Dermis blood vessel endothelial cell (primary cell): ENCODE measurements at regions not wholly inside any gene's neighbourhood (a gene's known extent, or its start where the extent isn't known, plus 50 kb on each side); places are given as distances from the start of the nearest gene placed in this dataset.
"Not testable (repeated sequence)": the region's sequence is repeated elsewhere in the genome, so short reads cannot be mapped to it uniquely, and the experiment has no call there.

ENCODE experiments used
- DNase-seq: peaks from one replicate; pipeline ENCODE4 v3.0.0; 2010

GRCh38 chr7:15853832-15854470 is 167.5 kb upstream of the MEOX2 start:
- peak; percentile 64 for DNase-seq

- DNase-seq: no peak
Observed at GRCh38 chr7:15851201-15851600, 164.7 kb upstream of the MEOX2 start.

GRCh38 chr7:15848901-15849300 is 162.4 kb upstream of the MEOX2 start:
- no peak for DNase-seq

- DNase-seq: no peak
Observed at GRCh38 chr7:15848362-15848761, 161.9 kb upstream of the MEOX2 start.

- peak; percentile 26 for DNase-seq
Observed at GRCh38 chr7:15845868-15846267, 159.4 kb upstream of the MEOX2 start.

- DNase-seq: no peak
Observed at GRCh38 chr7:15845461-15845860, 159.0 kb upstream of the MEOX2 start.

DNA sequence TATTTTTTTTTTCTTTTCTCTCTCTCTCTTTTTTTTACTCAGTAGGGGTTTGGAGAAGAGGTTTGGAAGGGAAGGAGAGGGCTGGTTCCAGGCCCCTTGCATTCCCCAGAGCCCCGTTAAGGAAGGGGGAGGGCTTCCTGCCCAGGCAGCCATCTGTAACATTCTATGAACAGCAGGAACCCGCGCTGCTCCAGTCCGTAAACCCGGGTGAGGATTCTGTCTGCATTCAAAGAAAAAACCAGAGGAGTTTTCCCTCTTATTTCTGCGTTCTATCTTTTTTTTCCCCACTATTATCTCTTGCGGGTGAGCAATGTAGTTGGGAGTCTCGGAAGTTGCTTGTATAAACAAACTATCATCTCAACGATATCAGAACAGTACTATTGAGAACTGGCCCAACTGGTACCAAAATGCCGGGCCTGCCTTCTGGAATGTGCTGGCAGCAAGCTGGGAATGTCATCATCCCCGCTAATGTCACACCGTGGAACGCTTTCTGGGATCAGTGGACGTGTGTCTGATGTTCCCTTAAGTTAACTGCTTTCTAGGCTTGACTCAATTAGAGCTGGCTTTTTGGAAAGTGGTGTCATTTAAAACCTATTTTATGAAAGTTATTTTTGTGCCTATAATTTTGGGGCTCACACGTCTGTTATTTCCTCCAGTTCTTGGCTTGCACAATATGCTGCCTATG is 153.1 kb upstream of the MEOX2 start:
- DNase-seq: peak; percentile 85

- no peak for DNase-seq
Observed at GRCh38 chr7:15838265-15838664, 151.8 kb upstream of the MEOX2 start.

DNA sequence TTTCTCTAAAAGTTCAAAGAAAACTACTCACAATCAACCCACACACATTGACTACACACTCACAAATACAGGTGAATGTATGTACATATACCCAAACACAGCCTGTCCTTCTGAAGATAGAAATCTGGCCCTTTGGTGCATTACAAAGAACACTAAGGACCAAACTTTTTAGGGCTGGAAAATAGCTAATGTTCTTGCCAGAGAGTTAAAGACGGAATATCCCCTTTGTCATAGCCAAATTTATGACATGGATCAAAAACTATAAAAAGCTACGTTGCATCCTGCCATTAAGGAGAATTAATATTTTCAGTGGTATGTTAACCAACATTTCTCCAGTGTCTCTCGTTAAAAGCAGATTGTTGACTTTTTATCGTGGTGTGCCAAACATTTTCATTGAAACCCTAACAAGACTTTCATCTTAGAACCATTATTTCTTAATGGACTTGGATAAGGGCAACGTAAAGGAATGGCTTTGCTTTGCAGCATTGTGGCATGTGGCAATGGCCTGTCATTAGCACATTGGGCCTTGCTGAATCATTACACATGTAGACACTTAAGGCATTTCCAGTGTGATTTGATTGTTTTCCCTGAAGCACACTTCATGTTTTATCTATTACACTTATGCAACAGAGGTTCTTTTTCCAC is 150.9 kb upstream of the MEOX2 start:
- DNase-seq: no peak

GRCh38 chr7:15836651-15837050 is 150.2 kb upstream of the MEOX2 start:
- no peak for DNase-seq

- no peak for DNase-seq
Observed at GRCh38 chr7:15836041-15836440, 149.6 kb upstream of the MEOX2 start.

GRCh38 chr7:15834446-15834845 is 148.0 kb upstream of the MEOX2 start:
- DNase-seq: no peak

- DNase-seq: peak; percentile 51
Observed at GRCh38 chr7:15832996-15833395, 146.5 kb upstream of the MEOX2 start.

GRCh38 chr7:15831606-15832005 is 145.1 kb upstream of the MEOX2 start:
- DNase-seq: no peak

DNA sequence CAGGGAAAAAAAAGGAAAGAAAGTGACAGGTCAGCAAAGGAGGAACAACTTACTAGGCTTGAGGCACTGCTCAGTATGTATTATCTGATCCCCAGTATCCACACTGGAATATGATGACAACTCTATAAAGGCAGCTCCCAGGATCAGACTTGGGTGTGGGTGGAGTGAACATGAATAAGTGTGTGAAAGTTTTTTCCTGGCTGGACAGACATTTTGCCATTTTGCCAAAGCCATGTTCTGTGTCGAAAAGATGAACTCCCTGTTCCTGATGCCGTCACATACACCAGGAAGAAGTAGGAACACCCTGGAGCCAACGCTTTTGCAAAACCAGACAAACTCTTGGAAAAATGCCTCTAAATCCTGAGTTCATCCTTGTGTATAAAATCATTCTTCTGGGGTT is 143.2 kb upstream of the MEOX2 start:
- no peak for DNase-seq

DNA sequence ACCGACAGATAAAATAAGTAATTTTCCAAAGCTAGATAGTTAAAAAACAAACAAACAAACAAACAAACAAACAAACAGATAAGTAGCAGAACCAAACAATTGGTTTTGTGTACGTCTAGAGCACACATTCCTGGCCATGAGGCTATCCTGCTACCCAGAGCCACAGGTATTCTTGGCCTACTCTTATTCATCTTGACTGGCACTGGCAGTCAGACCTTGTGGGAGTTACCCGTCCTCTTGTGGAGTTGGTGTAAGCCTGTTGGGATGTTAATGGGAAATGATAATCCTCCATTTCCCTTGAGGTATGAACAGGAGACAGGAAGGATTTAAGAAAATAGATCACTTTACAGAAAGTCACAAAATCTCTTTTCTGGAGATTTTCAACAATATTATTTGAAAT is 142.4 kb upstream of the MEOX2 start:
- DNase-seq: no peak

- DNase-seq: no peak
Observed at GRCh38 chr7:15821484-15822427, 135.3 kb upstream of the MEOX2 start.

DNA sequence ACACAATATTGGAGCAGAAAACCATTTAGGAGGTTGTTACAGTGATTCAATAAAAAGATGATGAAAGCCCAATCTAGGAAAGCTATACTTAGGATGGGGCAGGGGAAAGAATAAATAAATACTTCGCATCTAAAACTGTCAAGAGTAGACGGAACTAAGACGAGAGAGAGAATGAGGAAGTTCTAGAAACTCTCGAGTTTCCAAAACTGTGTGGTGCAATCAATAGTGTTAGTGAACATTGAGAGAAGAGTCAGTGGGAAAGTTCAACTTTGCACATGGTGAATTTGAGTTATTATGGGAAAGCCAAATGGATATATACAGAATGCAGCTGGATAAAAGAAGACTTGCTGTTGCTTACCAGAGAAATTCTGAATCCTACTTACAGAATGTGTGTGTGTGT is 133.8 kb upstream of the MEOX2 start:
- DNase-seq: no peak

- no peak for DNase-seq
Observed at GRCh38 chr7:15816835-15817426, 130.4 kb upstream of the MEOX2 start.

GRCh38 chr7:15813448-15813847 is 127.0 kb upstream of the MEOX2 start:
- no peak for DNase-seq

DNA sequence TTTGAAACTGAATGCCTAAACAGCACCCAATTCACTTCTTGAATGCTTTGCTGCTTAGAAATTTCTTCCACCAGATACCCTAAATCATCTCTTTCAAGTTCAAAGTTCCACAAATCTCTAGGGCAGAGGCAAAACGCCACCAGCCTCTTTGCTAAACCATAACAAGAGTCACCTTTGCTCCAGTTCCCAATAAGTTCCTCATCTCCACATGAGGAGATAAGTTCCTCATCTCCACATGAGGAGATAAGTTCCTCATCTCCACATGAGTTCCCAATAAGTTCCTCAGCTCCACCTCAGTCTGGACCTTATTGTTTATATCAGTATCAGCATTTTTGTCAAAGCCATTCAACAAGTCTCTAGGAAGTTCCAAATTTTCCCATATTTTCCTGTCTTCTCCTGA is 123.9 kb upstream of the MEOX2 start:
- not testable (repeated sequence) for DNase-seq

DNA sequence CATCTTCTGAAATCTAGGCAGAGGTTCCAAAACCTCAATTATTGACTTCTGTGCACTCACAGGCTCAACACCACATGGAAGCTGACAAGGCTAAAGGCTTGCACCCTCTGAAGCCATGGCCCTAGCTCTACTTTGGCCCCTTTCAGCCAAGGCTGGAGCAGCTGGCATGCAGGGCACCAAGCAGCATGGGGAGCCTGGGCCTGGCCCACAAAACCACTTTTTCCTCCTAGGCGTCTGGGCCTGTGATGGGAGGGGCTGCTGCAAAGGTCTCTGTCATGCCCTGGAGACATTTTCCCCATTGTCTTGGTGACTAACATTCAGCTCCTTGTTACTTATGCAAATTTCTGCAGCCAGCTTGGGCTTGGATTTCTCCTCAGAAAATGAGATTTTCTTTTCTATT is 123.5 kb upstream of the MEOX2 start:
- not testable (repeated sequence) for DNase-seq

GRCh38 chr7:15805891-15806290 is 119.4 kb upstream of the MEOX2 start:
- DNase-seq: no peak
